Gastroesophageal sphincter (tissue), 4 donors: ENCODE measurements at regions not wholly inside any gene's neighbourhood (a gene's known extent, or its start where the extent isn't known, plus 50 kb on each side); places are given as distances from the start of the nearest gene placed in this dataset.
"Not testable (repeated sequence)": the region's sequence is repeated elsewhere in the genome, so short reads cannot be mapped to it uniquely, and the experiment has no call there.

ENCODE experiments used
- ATAC-seq: fragments of 150-250 bp; one replicate; pipeline ENCODE4 v1.9.1; 2016; ENCODE audit warnings: mild to moderate bottlenecking, moderate library complexity
- H3K27ac ChIP-seq, 4 donors: fragments of 200-600 bp; sonication (generic) in 3 of 4; 1 replicate in 3 of 4; 2 replicates in 1 of 4; pipeline ENCODE4 v1.5.1; 2016 to 2019
- H3K27me3 ChIP-seq: fragments of 200-600 bp; sonication (generic); one replicate; pipeline ENCODE4 v1.5.1; 2019
- H3K36me3 ChIP-seq, 2 donors: fragments of 200-600 bp; sonication (generic); one replicate each; pipeline ENCODE4 v1.5.1; 2019; ENCODE audit warnings: control low read depth in 1 of 2
- H3K4me1 ChIP-seq, 3 donors: fragments of 200-600 bp; sonication (generic); 1 replicate in 2 of 3; 2 replicates in 1 of 3; pipeline ENCODE4 v1.5.1; 2016 to 2019; ENCODE audit warnings: control low read depth in 2 of 3
- H3K4me3 ChIP-seq, 2 donors: fragments of 200-600 bp; sonication (generic); one replicate each; pipeline ENCODE4 v1.5.1; 2019; ENCODE audit warnings: mild to moderate bottlenecking in 1 of 2, moderate library complexity in 1 of 2
- H3K9me3 ChIP-seq, 3 donors: fragments of 200-600 bp; sonication (generic); one replicate each; pipeline ENCODE4 v1.5.1; 2017 to 2019; ENCODE audit warnings: control low read depth in 2 of 3
- CTCF ChIP-seq, 4 experiments: fragments of 200-600 bp in 2 of 4; fragments of 450-650 bp in 2 of 4; sonication (generic) in 1 of 4; IDR thresholded peaks; one replicate each; pipeline ENCODE4 v1.5.1; 2017 to 2019; ENCODE audit warnings: antibody characterized with exemption in 4 of 4, mild to moderate bottlenecking in 2 of 4, moderate library complexity in 2 of 4
- EP300 ChIP-seq: sonication (generic); formaldehyde crosslinking; IDR thresholded peaks from one replicate; pipeline ENCODE4 v1.6.1; 2017; ENCODE audit warnings: antibody characterized with exemption, mild to moderate bottlenecking
- POLR2A ChIP-seq, 2 donors: fragments of 450-650 bp; IDR thresholded peaks; one replicate each; pipeline ENCODE4 v1.6.1; 2017; ENCODE audit warnings: antibody characterized with exemption in 2 of 2, mild to moderate bottlenecking in 2 of 2, moderate library complexity in 1 of 2
- POLR2AphosphoS5 ChIP-seq: sonication (generic); formaldehyde crosslinking; IDR thresholded peaks from one replicate; pipeline ENCODE4 v1.6.1; 2017; ENCODE audit warnings: antibody characterized with exemption
- WGBS, 2 donors: methylation state at CpG; one replicate each; pipeline ENCODE4 v1.1.5; 2018; ENCODE audit warnings: low coverage in 1 of 2; 5-methylcytosine and 5-hydroxymethylcytosine counted together

DNA sequence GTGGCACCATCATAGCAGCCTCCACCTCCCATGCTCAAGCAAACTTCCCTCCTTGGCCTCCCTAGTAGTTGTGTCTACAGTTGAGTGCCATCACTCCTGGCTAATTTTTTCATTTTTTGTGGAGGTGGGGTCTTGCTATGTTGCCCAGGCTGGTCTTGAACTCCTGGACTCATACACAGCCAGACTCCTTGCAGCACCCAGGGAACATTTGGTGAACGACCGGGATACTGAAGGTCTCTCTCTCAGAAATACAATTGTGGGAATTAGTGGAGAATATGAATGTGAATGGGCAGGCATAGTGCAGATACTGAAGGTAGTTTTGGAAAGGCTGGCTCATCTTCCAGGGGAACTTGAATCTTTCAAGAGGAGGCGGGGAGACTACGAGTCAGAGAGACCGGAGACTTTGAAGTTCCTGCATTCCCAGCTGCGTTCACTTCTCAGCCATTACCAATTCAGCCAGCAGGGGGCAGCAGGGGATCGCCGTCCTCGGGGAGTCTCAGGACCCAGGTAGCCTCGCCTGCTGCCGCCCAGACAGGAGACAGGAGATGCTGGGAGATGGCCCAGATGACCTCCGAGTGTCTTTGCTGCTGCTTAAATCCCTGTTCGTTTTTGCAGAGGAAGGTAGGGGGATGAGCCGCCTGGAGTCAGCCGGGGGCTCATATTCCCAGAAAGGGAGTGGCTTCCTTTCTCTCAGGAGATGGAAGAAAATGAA lies 68.6 kb downstream of the HAPSTR1 start:
- 0% methylated on average over 3 to 4 of the region's 15 CpGs for WGBS, 2 donors

DNA sequence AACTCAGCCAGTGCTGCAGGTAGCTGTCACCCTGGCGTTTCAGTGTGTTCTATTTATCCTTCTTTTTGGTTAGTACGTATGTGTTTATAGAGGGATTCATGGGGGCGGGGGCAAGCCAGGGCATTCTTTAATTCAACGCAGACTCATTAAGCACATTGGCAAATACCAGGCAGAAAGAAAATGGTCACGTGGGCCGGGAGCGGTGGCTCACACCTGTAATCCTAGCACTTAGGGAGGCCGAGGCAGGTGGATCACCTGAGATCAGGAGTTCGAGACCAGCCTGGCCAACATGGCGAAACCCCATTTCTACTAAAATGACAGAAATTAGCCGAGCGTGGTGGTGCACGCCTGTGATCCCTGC lies 69.1 kb downstream of the HAPSTR1 start:
- no peak for TF ChIP-seq EP300
- no peak overlapping the region for H3K27ac ChIP-seq
- peaks cover 0 to 6% (median 0%) of the 10 kb centered on the region in 3 donors for H3K4me1 ChIP-seq
- H3K9me3 ChIP-seq, result no peaks in the 10 kb centered on the region
- no peaks in the 10 kb centered on the region for H3K36me3 ChIP-seq
- no peak overlapping the region for H3K4me3 ChIP-seq
- peaks cover 18% of the 10 kb centered on the region for H3K27me3 ChIP-seq
- ATAC-seq, result no peak
- WGBS, 2 donors, result 51% methylated on average over 3 of the region's 13 CpGs; no CpG with 5 or more reads in 1 of the 2 donors

More for the DNA sequence above, 68.6 kb downstream of the HAPSTR1 start:
- no peak overlapping the region for H3K27ac ChIP-seq
- peaks cover 0 to 6% (median 0%) of the 10 kb centered on the region in 3 donors for H3K4me1 ChIP-seq
- H3K36me3 ChIP-seq, result no peaks in the 10 kb centered on the region
- no peak overlapping the region for H3K4me3 ChIP-seq
- no peak for ATAC-seq
- H3K27me3 ChIP-seq, result peaks cover 23% of the 10 kb centered on the region
- TF ChIP-seq CTCF (IDR thresholded peaks at IDR 0.05) (peak in 3 of 4 experiments; percentile 59 to 67 (median 61)), POLR2AphosphoS5 (no peak)
- H3K9me3 ChIP-seq, result no peaks in the 10 kb centered on the region

DNA sequence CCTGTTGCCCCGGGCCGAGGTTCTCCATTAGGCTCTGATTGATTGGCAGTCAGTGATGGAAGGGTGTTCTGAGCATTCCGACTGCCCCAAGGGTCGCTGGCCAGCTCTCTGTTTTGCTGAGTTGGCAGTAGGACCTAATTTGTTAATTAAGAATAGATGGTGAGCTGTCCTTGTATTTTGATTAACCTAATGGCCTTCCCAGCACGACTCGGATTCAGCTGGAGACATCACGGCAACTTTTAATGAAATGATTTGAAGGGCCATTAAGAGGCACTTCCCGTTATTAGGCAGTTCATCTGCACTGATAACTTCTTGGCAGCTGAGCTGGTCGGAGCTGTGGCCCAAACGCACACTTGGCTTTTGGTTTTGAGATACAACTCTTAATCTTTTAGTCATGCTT lies 74.2 kb downstream of the HAPSTR1 start:
- Histone ChIP-seq H3K4me3 (no peak overlapping the region), H3K27ac (no peak overlapping the region), H3K9me3 (no peaks in the 10 kb centered on the region), H3K36me3 (no peaks in the 10 kb centered on the region), H3K4me1 (no peaks in the 10 kb centered on the region), H3K27me3 (no peaks in the 10 kb centered on the region)
- TF ChIP-seq EP300, result no peak
- no peak for TF ChIP-seq POLR2AphosphoS5
- TF ChIP-seq CTCF (IDR thresholded peaks at IDR 0.05), result no peak
- TF ChIP-seq POLR2A (IDR thresholded peaks at IDR 0.05), result no peak
- no peak for ATAC-seq
- WGBS, 2 donors, result 50 to 58% methylated on average over 6 to 7 of the region's 10 CpGs

- H3K4me1 ChIP-seq, H3K9me3 ChIP-seq, H3K36me3 ChIP-seq, H3K27ac ChIP-seq, H3K27me3 ChIP-seq, H3K4me3 ChIP-seq, ATAC-seq: not testable (repeated sequence)
- 83% methylated on average over 17 of the region's 24 CpGs; no CpG with 5 or more reads in 1 of the 2 donors for WGBS, 2 donors
Observed at GRCh38 chr16:9166326-9166993, 75.0 kb downstream of the HAPSTR1 start.

DNA sequence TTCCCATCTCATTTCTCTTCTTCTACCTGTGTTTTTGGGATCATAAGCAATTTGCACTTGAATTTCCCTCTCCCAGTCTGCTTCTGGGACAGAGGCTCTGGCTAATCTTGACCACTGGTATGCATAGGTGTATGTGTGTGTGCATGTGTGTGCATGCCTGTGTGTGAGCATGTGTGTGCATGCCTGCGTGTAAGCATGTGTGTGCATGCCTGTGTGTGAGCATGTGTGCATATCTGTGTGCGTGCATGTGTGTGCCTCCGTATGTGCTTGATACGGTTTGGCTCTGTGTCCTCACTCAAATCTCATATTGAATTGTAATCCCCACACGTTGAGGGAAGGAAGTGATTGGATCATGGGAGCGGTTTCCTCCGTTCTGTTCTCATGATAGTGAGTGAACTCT lies 77.7 kb downstream of the HAPSTR1 start:
- Histone ChIP-seq H3K36me3 (no peaks in the 10 kb centered on the region), H3K4me3 (no peak overlapping the region), H3K27me3 (no peaks in the 10 kb centered on the region), H3K27ac (no peak overlapping the region), H3K4me1 (no peaks in the 10 kb centered on the region), H3K9me3 (no peaks in the 10 kb centered on the region)
- ATAC-seq, result no peak
- TF ChIP-seq CTCF (IDR thresholded peaks at IDR 0.05), result no peak
- no peak for TF ChIP-seq POLR2A (IDR thresholded peaks at IDR 0.05)
- TF ChIP-seq POLR2AphosphoS5, result no peak
- TF ChIP-seq EP300, result no peak
- 72 to 87% methylated on average over 6 to 7 of the region's 7 CpGs for WGBS, 2 donors

GRCh38 chr16:9170470-9170869 lies 79.0 kb downstream of the HAPSTR1 start:
- ATAC-seq, result no peak
- Histone ChIP-seq H3K27ac (no peak overlapping the region), H3K27me3 (no peaks in the 10 kb centered on the region), H3K36me3 (no peaks in the 10 kb centered on the region), H3K4me3 (no peak overlapping the region), H3K9me3 (no peaks in the 10 kb centered on the region), H3K4me1 (no peaks in the 10 kb centered on the region)
- no peak for TF ChIP-seq POLR2AphosphoS5
- no peak for TF ChIP-seq EP300
- no peak for TF ChIP-seq CTCF (IDR thresholded peaks at IDR 0.05)
- no peak for TF ChIP-seq POLR2A (IDR thresholded peaks at IDR 0.05)
- 54 to 57% methylated on average over 5 to 7 of the region's 12 CpGs for WGBS, 2 donors
